ENCODE measurements at regions not wholly inside any gene's neighbourhood (a gene's known extent, or its start where the extent isn't known, plus 50 kb on each side); places are given as distances from the start of the nearest gene placed in this dataset.
"Not testable (repeated sequence)": the region's sequence is repeated elsewhere in the genome, so short reads cannot be mapped to it uniquely, and the experiment has no call there.

GRCh38 chr13:76286178-76286577 is 600.0 kb downstream of the KCTD12 start:
- 50 to 70% methylated on average over 4 of the region's 4 CpGs for WGBS, 2 donors
- Histone ChIP-seq H3K27ac (no peak overlapping the region), H3K9me3 (no peaks in the 10 kb centered on the region), H3K4me1 (no peaks in the 10 kb centered on the region), H3K27me3 (no peaks in the 10 kb centered on the region), H3K4me3 (no peak overlapping the region), H3K36me3 (no peaks in the 10 kb centered on the region)
- no peak for FAIRE-seq
- intact Hi-C loops (cut with DNase I) = no loop called here
- ATAC-seq = peak in 2 of 4 donors; percentile 44 to 69
- no peak for DNase-seq
- no peak for TF ChIP-seq CTCF (IDR thresholded peaks at IDR 0.05)

GRCh38 chr13:76285463-76285862 is 600.7 kb downstream of the KCTD12 start:
- no peak overlapping the region for H3K27ac ChIP-seq

GRCh38 chr13:76279766-76280165 is 606.4 kb downstream of the KCTD12 start:
- not testable (repeated sequence) for H3K27me3 ChIP-seq, H3K4me3 ChIP-seq
- 17 to 28% methylated on average over 1 of the region's 1 CpG for WGBS, 2 donors

More at GRCh38 chr13:76285463-76285862, 600.7 kb downstream of the KCTD12 start:
- Histone ChIP-seq H3K9me3 (no peaks in the 10 kb centered on the region), H3K36me3 (no peaks in the 10 kb centered on the region), H3K4me3 (no peak overlapping the region), H3K27me3 (no peaks in the 10 kb centered on the region), H3K4me1 (no peaks in the 10 kb centered on the region)
- ATAC-seq (no peak), DNase-seq (no peak), FAIRE-seq (no peak)
- no peak for TF ChIP-seq CTCF (IDR thresholded peaks at IDR 0.05)
- WGBS, 2 donors = 90% methylated on average over 6 of the region's 6 CpGs
- intact Hi-C loops (cut with DNase I) = no loop called here

GRCh38 chr13:76271728-76272232 is 614.4 kb downstream of the KCTD12 start:
- DNase-seq = no peak
- no peak for FAIRE-seq
- H3K27ac ChIP-seq = no peak overlapping the region
- no peak for ATAC-seq
- H3K27me3 ChIP-seq = no peaks in the 10 kb centered on the region
- no peaks in the 10 kb centered on the region for H3K36me3 ChIP-seq
- no peak for TF ChIP-seq CTCF (IDR thresholded peaks at IDR 0.05)
- intact Hi-C loops (cut with DNase I) = no loop called here
- H3K9me3 ChIP-seq = no peaks in the 10 kb centered on the region
- no peak overlapping the region for H3K4me3 ChIP-seq
- no peaks in the 10 kb centered on the region for H3K4me1 ChIP-seq
- WGBS, 2 donors = 78 to 80% methylated on average over 2 of the region's 2 CpGs

More at GRCh38 chr13:76279766-76280165, 606.4 kb downstream of the KCTD12 start:
- H3K36me3 ChIP-seq; H3K4me1 ChIP-seq; intact Hi-C loops (cut with DNase I); ATAC-seq; H3K9me3 ChIP-seq; H3K27ac ChIP-seq; DNase-seq; FAIRE-seq: not testable (repeated sequence)

GRCh38 chr13:76268307-76268706 is 617.9 kb downstream of the KCTD12 start:
- DNase-seq; ATAC-seq; H3K4me3 ChIP-seq; H3K27me3 ChIP-seq; intact Hi-C loops (cut with DNase I); H3K36me3 ChIP-seq; FAIRE-seq; H3K9me3 ChIP-seq; H3K27ac ChIP-seq; H3K4me1 ChIP-seq: not testable (repeated sequence)
- WGBS, 2 donors = 63 to 68% methylated on average over 4 of the region's 4 CpGs

GRCh38 chr13:76267216-76267615 is 619.0 kb downstream of the KCTD12 start:
- DNase-seq (no peak), ATAC-seq (no peak), FAIRE-seq (no peak)
- 66% methylated on average over 3 of the region's 3 CpGs for WGBS, 2 donors
- intact Hi-C loops (cut with DNase I) = no loop called here
- no peak for TF ChIP-seq CTCF (IDR thresholded peaks at IDR 0.05)
- H3K27ac ChIP-seq = no peak overlapping the region
- H3K4me1 ChIP-seq = no peaks in the 10 kb centered on the region
- H3K4me3 ChIP-seq = no peak overlapping the region
- H3K27me3 ChIP-seq = peaks cover 0 to 5% (median 0%) of the 10 kb centered on the region in 4 donors
- H3K36me3 ChIP-seq = no peaks in the 10 kb centered on the region
- H3K9me3 ChIP-seq = no peaks in the 10 kb centered on the region
